22Rv1 (cell line): ENCODE measurements at regions not wholly inside any gene's neighbourhood (a gene's known extent, or its start where the extent isn't known, plus 50 kb on each side); places are given as distances from the start of the nearest gene placed in this dataset.

Experiments
- CTCF ChIP-seq: fragments of 450-650 bp; IDR thresholded peaks from 2 replicates; pipeline ENCODE4 v1.5.1; 2017; ENCODE audit warnings: mild to moderate bottlenecking
- ZFX ChIP-seq: fragments of 450-650 bp; IDR thresholded peaks from 2 replicates; pipeline ENCODE4 v1.6.1; 2017; ENCODE audit warnings: antibody characterized with exemption, borderline replicate concordance

DNA sequence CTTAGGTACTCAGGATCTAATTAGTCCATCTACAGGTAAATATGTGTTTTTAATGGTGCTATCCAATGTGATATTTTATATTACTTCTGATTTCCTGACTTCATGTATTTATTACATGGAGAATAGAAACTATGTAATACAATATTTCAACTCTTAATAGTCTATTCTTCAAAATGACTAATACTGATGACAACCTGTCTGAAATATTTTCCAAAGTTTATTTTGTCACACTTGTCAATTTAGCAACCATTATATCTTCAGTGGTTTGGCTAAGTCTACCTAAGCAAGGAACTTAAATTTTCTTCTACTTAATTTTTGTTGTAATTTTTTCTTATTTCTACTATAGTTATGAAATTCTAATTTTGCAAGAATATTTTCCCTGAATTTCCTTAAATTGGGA, 55.0 kb upstream of the CNTN5 start:
- TF ChIP-seq CTCF (no peak), ZFX (no peak)
